Colon (tissue), 2 donors: ENCODE measurements at regions not wholly inside any gene's neighbourhood (a gene's known extent, or its start where the extent isn't known, plus 50 kb on each side); places are given as distances from the start of the nearest gene placed in this dataset.
"Not testable (repeated sequence)": the region's sequence is repeated elsewhere in the genome, so short reads cannot be mapped to it uniquely, and the experiment has no call there.

Experiments
- FAIRE-seq: peaks from 2 replicates; lab custom pipeline; 2012; peaks lifted over from hg19 to GRCh38; lab: Jason Lieb, UNC
- donor health status: control.
- donor health status: control.

GRCh38 chr1:101483982-101484688 is 247.3 kb downstream of the S1PR1 start:
- no peak for FAIRE-seq

GRCh38 chr1:101484689-101485338 is 248.0 kb downstream of the S1PR1 start:
- no peak for FAIRE-seq

GRCh38 chr1:101485712-101486111 is 248.9 kb downstream of the S1PR1 start:
- no peak for FAIRE-seq

- not testable (repeated sequence) for FAIRE-seq
Measured at GRCh38 chr1:101492144-101492543, 255.3 kb downstream of the S1PR1 start.

GRCh38 chr1:101493920-101494319 is 257.1 kb downstream of the S1PR1 start:
- not testable (repeated sequence) for FAIRE-seq

- FAIRE-seq = no peak
Measured at GRCh38 chr1:101496109-101496508, 259.3 kb downstream of the S1PR1 start.

GRCh38 chr1:101497881-101498559 is 261.2 kb downstream of the S1PR1 start:
- no peak for FAIRE-seq

- not testable (repeated sequence) for FAIRE-seq
Measured at GRCh38 chr1:101504106-101504505, 267.3 kb downstream of the S1PR1 start.

GRCh38 chr1:101505240-101505639 is 268.4 kb downstream of the S1PR1 start:
- not testable (repeated sequence) for FAIRE-seq

- FAIRE-seq = no peak
Measured at GRCh38 chr1:101506541-101507164, 269.8 kb downstream of the S1PR1 start.

GRCh38 chr1:101507547-101507971 is 270.7 kb downstream of the S1PR1 start:
- FAIRE-seq = no peak

GRCh38 chr1:101508913-101509312 is 272.1 kb downstream of the S1PR1 start:
- FAIRE-seq = no peak

- FAIRE-seq = no peak
Measured at GRCh38 chr1:101509370-101509769, 272.6 kb downstream of the S1PR1 start.

GRCh38 chr1:101511202-101511891 is 274.5 kb downstream of the S1PR1 start:
- no peak for FAIRE-seq

GRCh38 chr1:101520302-101520701 is 283.5 kb downstream of the S1PR1 start:
- FAIRE-seq = no peak

- FAIRE-seq = no peak
Measured at GRCh38 chr1:101522486-101522885, 285.7 kb downstream of the S1PR1 start.

- FAIRE-seq = no peak
Measured at GRCh38 chr1:101526813-101527212, 290.0 kb downstream of the S1PR1 start.

- FAIRE-seq = no peak
Measured at GRCh38 chr1:101532377-101532776, 295.6 kb downstream of the S1PR1 start.

GRCh38 chr1:101540161-101540560 is 303.3 kb downstream of the S1PR1 start:
- FAIRE-seq = no peak

GRCh38 chr1:101546885-101547284 is 310.1 kb downstream of the S1PR1 start:
- no peak for FAIRE-seq

GRCh38 chr1:101547357-101547756 is 310.5 kb downstream of the S1PR1 start:
- no peak for FAIRE-seq

- FAIRE-seq = no peak
Measured at GRCh38 chr1:101548376-101548775, 311.6 kb downstream of the S1PR1 start.
